Gastroesophageal sphincter (tissue), 3 donors: ENCODE measurements at regions not wholly inside any gene's neighbourhood (a gene's known extent, or its start where the extent isn't known, plus 50 kb on each side); places are given as distances from the start of the nearest gene placed in this dataset.

Experiments used
- CTCF ChIP-seq, 4 experiments: fragments of 200-600 bp in 2 of 4; fragments of 450-650 bp in 2 of 4; sonication (generic) in 1 of 4; IDR thresholded peaks; one replicate each; pipeline ENCODE4 v1.5.1; 2017 to 2019; ENCODE audit warnings: antibody characterized with exemption in 4 of 4, mild to moderate bottlenecking in 2 of 4, moderate library complexity in 2 of 4
- EP300 ChIP-seq: sonication (generic); formaldehyde crosslinking; IDR thresholded peaks from one replicate; pipeline ENCODE4 v1.6.1; 2017; ENCODE audit warnings: antibody characterized with exemption, mild to moderate bottlenecking
- POLR2A ChIP-seq, 2 donors: fragments of 450-650 bp; IDR thresholded peaks; one replicate each; pipeline ENCODE4 v1.6.1; 2017; ENCODE audit warnings: antibody characterized with exemption in 2 of 2, mild to moderate bottlenecking in 2 of 2, moderate library complexity in 1 of 2
- POLR2AphosphoS5 ChIP-seq: sonication (generic); formaldehyde crosslinking; IDR thresholded peaks from one replicate; pipeline ENCODE4 v1.6.1; 2017; ENCODE audit warnings: antibody characterized with exemption

DNA sequence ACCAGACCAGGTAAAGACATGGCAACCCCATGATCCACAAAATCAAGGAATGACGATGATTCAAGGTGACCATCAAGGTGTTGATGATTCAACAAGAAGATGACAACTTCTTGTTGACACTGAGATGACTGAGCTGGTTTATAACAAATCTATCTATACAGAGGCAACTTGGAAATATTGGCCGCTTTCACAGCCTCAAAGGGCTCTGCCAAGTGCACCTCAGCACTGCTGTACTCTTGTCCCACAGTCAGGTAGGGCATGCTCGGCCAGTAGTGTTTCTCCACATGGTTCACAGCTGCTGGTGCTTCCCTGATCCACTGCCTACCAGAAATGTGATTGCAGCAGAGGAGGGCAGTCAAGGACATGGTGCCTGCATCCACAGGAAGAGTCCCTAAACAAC is 125.2 kb upstream of the SYT6 start:
- no peak for TF ChIP-seq POLR2A (IDR thresholded peaks at IDR 0.05)
- TF ChIP-seq EP300, result no peak
- no peak for TF ChIP-seq CTCF (IDR thresholded peaks at IDR 0.05)
- no peak for TF ChIP-seq POLR2AphosphoS5
